Gastroesophageal sphincter (tissue), 4 donors: ENCODE measurements at regions not wholly inside any gene's neighbourhood (a gene's known extent, or its start where the extent isn't known, plus 50 kb on each side); places are given as distances from the start of the nearest gene placed in this dataset.

Source experiments
- ATAC-seq: fragments of 150-250 bp; one replicate; pipeline ENCODE4 v1.9.1; 2016; ENCODE audit warnings: mild to moderate bottlenecking, moderate library complexity
- H3K27ac ChIP-seq, 4 donors: fragments of 200-600 bp; sonication (generic) in 3 of 4; 1 replicate in 3 of 4; 2 replicates in 1 of 4; pipeline ENCODE4 v1.5.1; 2016 to 2019
- H3K27me3 ChIP-seq: fragments of 200-600 bp; sonication (generic); one replicate; pipeline ENCODE4 v1.5.1; 2019
- H3K36me3 ChIP-seq, 2 donors: fragments of 200-600 bp; sonication (generic); one replicate each; pipeline ENCODE4 v1.5.1; 2019; ENCODE audit warnings: control low read depth in 1 of 2
- H3K4me1 ChIP-seq, 3 donors: fragments of 200-600 bp; sonication (generic); 1 replicate in 2 of 3; 2 replicates in 1 of 3; pipeline ENCODE4 v1.5.1; 2016 to 2019; ENCODE audit warnings: control low read depth in 2 of 3
- H3K4me3 ChIP-seq, 2 donors: fragments of 200-600 bp; sonication (generic); one replicate each; pipeline ENCODE4 v1.5.1; 2019; ENCODE audit warnings: mild to moderate bottlenecking in 1 of 2, moderate library complexity in 1 of 2
- H3K9me3 ChIP-seq, 3 donors: fragments of 200-600 bp; sonication (generic); one replicate each; pipeline ENCODE4 v1.5.1; 2017 to 2019; ENCODE audit warnings: control low read depth in 2 of 3
- EP300 ChIP-seq: sonication (generic); formaldehyde crosslinking; IDR thresholded peaks from one replicate; pipeline ENCODE4 v1.6.1; 2017; ENCODE audit warnings: antibody characterized with exemption, mild to moderate bottlenecking
- POLR2A ChIP-seq, 2 donors: fragments of 450-650 bp; IDR thresholded peaks; one replicate each; pipeline ENCODE4 v1.6.1; 2017; ENCODE audit warnings: antibody characterized with exemption in 2 of 2, mild to moderate bottlenecking in 2 of 2, moderate library complexity in 1 of 2
- POLR2AphosphoS5 ChIP-seq: sonication (generic); formaldehyde crosslinking; IDR thresholded peaks from one replicate; pipeline ENCODE4 v1.6.1; 2017; ENCODE audit warnings: antibody characterized with exemption
- WGBS, 2 donors: methylation state at CpG; one replicate each; pipeline ENCODE4 v1.1.5; 2018; ENCODE audit warnings: low coverage in 1 of 2; 5-methylcytosine and 5-hydroxymethylcytosine counted together
- TF ChIP-seq, protein P1 (sequence below), 4 experiments: fragments of 200-600 bp in 2 of 4; fragments of 450-650 bp in 2 of 4; sonication (generic) in 1 of 4; IDR thresholded peaks; one replicate each; pipeline ENCODE4 v1.5.1; 2017 to 2019; ENCODE audit warnings: antibody characterized with exemption in 4 of 4, mild to moderate bottlenecking in 2 of 4, moderate library complexity in 2 of 4

DNA sequence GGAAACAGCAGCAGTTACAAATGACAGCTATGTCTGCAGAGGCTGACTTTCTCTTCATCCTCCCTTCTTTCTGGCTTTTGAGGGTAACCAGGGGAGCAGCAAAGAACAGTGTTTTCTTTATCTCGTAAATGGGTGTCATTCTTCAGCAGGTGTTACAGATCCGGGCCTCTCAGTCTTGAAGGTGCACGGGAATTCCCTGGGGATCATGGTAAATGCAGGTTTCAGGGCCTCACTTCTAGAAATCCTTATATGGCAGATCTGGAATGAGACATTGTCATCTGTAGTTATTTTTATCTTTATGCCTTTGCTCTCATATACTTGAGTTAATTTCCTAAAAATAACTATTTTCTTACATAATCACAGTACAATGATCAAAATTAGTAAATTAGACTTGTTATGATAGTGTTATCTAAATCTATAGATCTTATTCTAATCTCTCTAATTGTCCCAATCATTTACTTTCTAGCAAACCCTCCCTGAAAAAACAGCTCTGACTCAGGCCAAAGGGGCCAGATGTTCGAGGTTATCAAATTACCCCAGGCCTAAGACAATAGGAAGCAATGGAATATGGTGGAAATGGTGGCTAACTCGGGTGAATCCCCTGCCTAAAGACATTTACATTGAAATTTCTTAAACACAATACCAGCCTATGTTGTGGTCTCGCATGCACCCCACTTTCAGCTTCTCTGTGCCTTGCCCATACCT lies 145.0 kb downstream of the CAND1 start:
- H3K27me3 ChIP-seq = no peaks in the 10 kb centered on the region
- H3K4me3 ChIP-seq = no peak overlapping the region
- TF ChIP-seq EP300 (no peak), POLR2AphosphoS5 (no peak), POLR2A (IDR thresholded peaks at IDR 0.05) (no peak)
- TF ChIP-seq, protein P1, sequence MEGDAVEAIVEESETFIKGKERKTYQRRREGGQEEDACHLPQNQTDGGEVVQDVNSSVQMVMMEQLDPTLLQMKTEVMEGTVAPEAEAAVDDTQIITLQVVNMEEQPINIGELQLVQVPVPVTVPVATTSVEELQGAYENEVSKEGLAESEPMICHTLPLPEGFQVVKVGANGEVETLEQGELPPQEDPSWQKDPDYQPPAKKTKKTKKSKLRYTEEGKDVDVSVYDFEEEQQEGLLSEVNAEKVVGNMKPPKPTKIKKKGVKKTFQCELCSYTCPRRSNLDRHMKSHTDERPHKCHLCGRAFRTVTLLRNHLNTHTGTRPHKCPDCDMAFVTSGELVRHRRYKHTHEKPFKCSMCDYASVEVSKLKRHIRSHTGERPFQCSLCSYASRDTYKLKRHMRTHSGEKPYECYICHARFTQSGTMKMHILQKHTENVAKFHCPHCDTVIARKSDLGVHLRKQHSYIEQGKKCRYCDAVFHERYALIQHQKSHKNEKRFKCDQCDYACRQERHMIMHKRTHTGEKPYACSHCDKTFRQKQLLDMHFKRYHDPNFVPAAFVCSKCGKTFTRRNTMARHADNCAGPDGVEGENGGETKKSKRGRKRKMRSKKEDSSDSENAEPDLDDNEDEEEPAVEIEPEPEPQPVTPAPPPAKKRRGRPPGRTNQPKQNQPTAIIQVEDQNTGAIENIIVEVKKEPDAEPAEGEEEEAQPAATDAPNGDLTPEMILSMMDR (IDR thresholded peaks at IDR 0.05) = no peak
- peaks cover 0 to 21% (median 0%) of the 10 kb centered on the region in 3 donors for H3K4me1 ChIP-seq
- 58 to 66% methylated on average over 6 of the region's 6 CpGs for WGBS, 2 donors
- no peaks in the 10 kb centered on the region for H3K36me3 ChIP-seq
- no peaks in the 10 kb centered on the region for H3K9me3 ChIP-seq
- H3K27ac ChIP-seq = peak overlapping the region in 1 of 4 donors; percentile 3
- ATAC-seq = no peak

DNA sequence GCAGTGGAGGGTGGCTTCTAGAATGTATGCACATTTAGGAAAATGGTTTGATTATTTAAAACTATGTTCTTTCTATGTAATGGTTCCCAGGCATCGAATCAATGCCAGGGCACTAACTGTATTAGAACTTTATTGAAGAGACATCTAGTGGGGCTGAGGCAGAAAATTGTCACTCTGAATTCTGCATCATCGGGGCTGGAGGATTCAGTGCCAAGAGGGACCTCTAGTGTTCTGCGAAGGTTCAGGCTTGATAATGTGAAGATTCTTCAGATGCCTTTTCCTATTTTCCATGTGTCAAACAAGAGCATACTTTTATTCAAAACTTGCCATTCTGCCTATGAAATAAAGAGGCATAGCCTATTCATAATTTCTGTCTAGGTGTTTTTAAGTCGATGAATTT lies 146.3 kb downstream of the CAND1 start:
- H3K27ac ChIP-seq = no peak overlapping the region
- no peaks in the 10 kb centered on the region for H3K9me3 ChIP-seq
- H3K36me3 ChIP-seq = no peaks in the 10 kb centered on the region
- peaks cover 0 to 19% (median 0%) of the 10 kb centered on the region in 3 donors for H3K4me1 ChIP-seq
- H3K4me3 ChIP-seq = no peak overlapping the region
- TF ChIP-seq POLR2AphosphoS5 (no peak), POLR2A (IDR thresholded peaks at IDR 0.05) (no peak), EP300 (no peak)
- TF ChIP-seq, protein P1 (IDR thresholded peaks at IDR 0.05) = no peak
- H3K27me3 ChIP-seq = no peaks in the 10 kb centered on the region
- 31 to 40% methylated on average over 3 to 4 of the region's 4 CpGs for WGBS, 2 donors
- no peak for ATAC-seq

DNA sequence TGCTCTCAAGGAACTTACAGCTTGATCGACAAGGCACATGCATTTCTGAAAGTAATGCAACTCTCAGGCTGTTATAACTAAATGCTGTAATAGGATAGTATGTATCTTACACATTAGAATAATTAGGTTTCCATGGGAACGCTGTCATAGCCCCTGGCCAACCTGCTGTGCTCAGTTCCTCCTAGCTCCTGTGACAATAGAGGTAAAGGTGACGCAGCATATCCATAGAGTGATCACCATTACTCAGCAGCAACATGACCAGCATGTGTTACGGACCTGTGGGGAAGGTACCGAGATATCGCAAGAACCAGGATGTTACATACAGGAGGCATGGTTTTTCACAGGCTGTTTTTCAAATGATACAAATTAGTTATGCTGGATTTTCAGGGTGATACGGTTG lies 150.7 kb downstream of the CAND1 start:
- Histone ChIP-seq H3K9me3 (no peaks in the 10 kb centered on the region), H3K4me3 (no peak overlapping the region), H3K27ac (no peak overlapping the region), H3K36me3 (no peaks in the 10 kb centered on the region), H3K27me3 (no peaks in the 10 kb centered on the region), H3K4me1 (no peaks in the 10 kb centered on the region)
- TF ChIP-seq POLR2AphosphoS5 (no peak), POLR2A (IDR thresholded peaks at IDR 0.05) (no peak), EP300 (no peak)
- TF ChIP-seq, protein P1 (IDR thresholded peaks at IDR 0.05) = no peak
- 82 to 100% methylated on average over 5 to 6 of the region's 7 CpGs for WGBS, 2 donors
- no peak for ATAC-seq

DNA sequence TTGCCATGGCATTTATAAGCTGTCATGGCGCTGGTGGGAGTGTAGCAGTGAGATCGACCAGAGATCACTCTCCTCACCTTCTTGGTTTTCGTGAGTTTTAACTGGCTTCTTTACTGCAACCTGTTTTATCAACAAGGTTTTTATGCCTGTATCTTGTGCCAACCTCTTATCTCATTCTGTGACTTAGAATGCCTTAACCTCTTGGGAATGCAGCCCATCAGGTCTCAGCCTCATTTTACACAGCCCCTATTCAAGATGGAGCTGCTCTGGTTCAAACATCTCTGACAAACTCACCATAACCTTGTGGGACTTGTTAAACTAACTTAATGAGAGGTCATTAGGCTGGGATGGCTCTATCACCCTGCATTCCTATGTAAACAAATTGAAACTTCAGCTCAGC lies 151.3 kb downstream of the CAND1 start:
- Histone ChIP-seq H3K27me3 (no peaks in the 10 kb centered on the region), H3K27ac (no peak overlapping the region), H3K36me3 (no peaks in the 10 kb centered on the region), H3K9me3 (no peaks in the 10 kb centered on the region), H3K4me3 (no peak overlapping the region), H3K4me1 (no peaks in the 10 kb centered on the region)
- 90 to 93% methylated on average over 3 of the region's 3 CpGs for WGBS, 2 donors
- ATAC-seq = no peak
- no peak for TF ChIP-seq POLR2A (IDR thresholded peaks at IDR 0.05)
- no peak for TF ChIP-seq POLR2AphosphoS5
- TF ChIP-seq, protein P1 (IDR thresholded peaks at IDR 0.05) = no peak
- no peak for TF ChIP-seq EP300

DNA sequence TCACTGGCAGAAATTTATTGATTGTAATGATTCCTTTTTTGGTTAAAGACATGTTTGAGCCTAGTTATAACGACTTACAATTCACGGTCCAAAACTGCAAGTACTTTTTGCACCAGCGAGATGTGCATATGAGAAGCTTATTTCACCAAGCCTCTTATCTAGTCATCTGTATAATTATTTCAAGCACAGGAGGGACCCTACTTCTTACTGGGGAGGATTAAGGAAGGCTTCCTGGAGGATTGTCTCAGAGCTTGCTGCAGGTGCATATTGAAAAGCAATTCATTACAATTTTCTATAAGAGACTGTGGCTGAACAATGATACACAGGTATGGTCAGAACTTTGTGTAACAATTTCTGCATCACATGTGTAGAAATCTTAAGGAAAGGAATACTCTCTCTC lies 152.9 kb downstream of the CAND1 start:
- no peak for TF ChIP-seq POLR2AphosphoS5
- TF ChIP-seq POLR2A (IDR thresholded peaks at IDR 0.05) = no peak
- TF ChIP-seq, protein P1 (IDR thresholded peaks at IDR 0.05) = no peak
- no peak for TF ChIP-seq EP300
- WGBS, 2 donors = 87 to 95% methylated on average over 3 of the region's 3 CpGs
- ATAC-seq = no peak
- Histone ChIP-seq H3K36me3 (no peaks in the 10 kb centered on the region), H3K27ac (no peak overlapping the region), H3K4me3 (no peak overlapping the region), H3K27me3 (no peaks in the 10 kb centered on the region), H3K4me1 (peaks cover 0 to 5% (median 0%) of the 10 kb centered on the region in 3 donors), H3K9me3 (no peaks in the 10 kb centered on the region)
